ENCODE measurements at regions not wholly inside any gene's neighbourhood (a gene's known extent, or its start where the extent isn't known, plus 50 kb on each side); places are given as distances from the start of the nearest gene placed in this dataset.

Small RNA genes lying in the stretch of these regions (microRNA-seq; reads per million reads assigned to microRNA genes)
- gene MIR4276: 0 reads per million in 2 donors

Small RNA genes lying in the stretch of these regions (small RNA-seq; reads per million reads assigned to genes)
- gene MIR4276: 0 reads per million in 2 experiments

Data from right lobe of liver (tissue), 3 donors.